IPS-15b (cell line): ENCODE measurements at regions not wholly inside any gene's neighbourhood (a gene's known extent, or its start where the extent isn't known, plus 50 kb on each side); places are given as distances from the start of the nearest gene placed in this dataset.

Experiments
- H3K27me3 ChIP-seq: one replicate; pipeline ENCODE4 v1.6.1; 2013; ENCODE audit warnings: low read length; ENCODE audit not compliant: control insufficient read depth, insufficient read depth
- H3K36me3 ChIP-seq: one replicate; pipeline ENCODE4 v1.6.1; 2013; ENCODE audit warnings: low read length; ENCODE audit not compliant: control insufficient read depth, insufficient read depth
- H3K4me1 ChIP-seq: one replicate; pipeline ENCODE4 v1.6.1; 2013; ENCODE audit warnings: mild to moderate bottlenecking, low read length; ENCODE audit not compliant: control insufficient read depth, insufficient read depth
- H3K4me3 ChIP-seq: one replicate; pipeline ENCODE4 v1.5.1; 2013; ENCODE audit warnings: low read depth, low read length
- H3K9ac ChIP-seq: one replicate; pipeline ENCODE4 v1.6.1; 2013; ENCODE audit warnings: low read depth, mild to moderate bottlenecking, low read length
- H3K9me3 ChIP-seq: one replicate; pipeline ENCODE4 v1.6.1; 2013; ENCODE audit warnings: mild to moderate bottlenecking, low read length; ENCODE audit not compliant: control insufficient read depth, insufficient read depth

- Histone ChIP-seq H3K4me3 (no peak overlapping the region), H3K36me3 (no peaks in the 10 kb centered on the region), H3K9ac (no peak overlapping the region), H3K27me3 (no peaks in the 10 kb centered on the region), H3K4me1 (peaks cover 7% of the 10 kb centered on the region), H3K9me3 (peaks cover 3% of the 10 kb centered on the region)
Observed at GRCh38 chr2:208827549-208828221, 421.1 kb downstream of the PTH2R start.

GRCh38 chr2:208830203-208830602, 423.6 kb downstream of the PTH2R start:
- Histone ChIP-seq H3K9ac (no peak overlapping the region), H3K4me1 (peaks cover 7% of the 10 kb centered on the region), H3K36me3 (no peaks in the 10 kb centered on the region), H3K27me3 (no peaks in the 10 kb centered on the region), H3K9me3 (peaks cover 3% of the 10 kb centered on the region), H3K4me3 (no peak overlapping the region)

GRCh38 chr2:208847651-208848050, 441.1 kb downstream of the PTH2R start:
- Histone ChIP-seq H3K9ac (no peak overlapping the region), H3K36me3 (no peaks in the 10 kb centered on the region), H3K27me3 (no peaks in the 10 kb centered on the region), H3K4me3 (no peak overlapping the region), H3K4me1 (no peaks in the 10 kb centered on the region), H3K9me3 (peaks cover 9% of the 10 kb centered on the region)

GRCh38 chr2:208854717-208855116, 448.1 kb downstream of the PTH2R start:
- no peaks in the 10 kb centered on the region for H3K36me3 ChIP-seq
- no peak overlapping the region for H3K4me3 ChIP-seq
- H3K27me3 ChIP-seq, result no peaks in the 10 kb centered on the region
- H3K9ac ChIP-seq, result no peak overlapping the region
- no peaks in the 10 kb centered on the region for H3K4me1 ChIP-seq
- peaks cover 3% of the 10 kb centered on the region for H3K9me3 ChIP-seq

- Histone ChIP-seq H3K4me1 (no peaks in the 10 kb centered on the region), H3K4me3 (no peak overlapping the region)
Observed at GRCh38 chr2:208867374-208867773, 460.8 kb downstream of the PTH2R start.

GRCh38 chr2:208872591-208872990, 466.0 kb downstream of the PTH2R start:
- H3K36me3 ChIP-seq, result no peaks in the 10 kb centered on the region
- H3K9ac ChIP-seq, result no peak overlapping the region
- H3K9me3 ChIP-seq, result no peaks in the 10 kb centered on the region
- H3K27me3 ChIP-seq, result no peaks in the 10 kb centered on the region
- H3K4me3 ChIP-seq, result no peak overlapping the region
- no peaks in the 10 kb centered on the region for H3K4me1 ChIP-seq

More at GRCh38 chr2:208867374-208867773, 460.8 kb downstream of the PTH2R start:
- Histone ChIP-seq H3K36me3 (no peaks in the 10 kb centered on the region), H3K27me3 (no peaks in the 10 kb centered on the region), H3K9ac (no peak overlapping the region), H3K9me3 (no peaks in the 10 kb centered on the region)

GRCh38 chr2:208879666-208880065, 473.1 kb downstream of the PTH2R start:
- Histone ChIP-seq H3K9ac (no peak overlapping the region), H3K9me3 (no peaks in the 10 kb centered on the region), H3K36me3 (no peaks in the 10 kb centered on the region), H3K4me3 (no peak overlapping the region), H3K4me1 (no peaks in the 10 kb centered on the region), H3K27me3 (no peaks in the 10 kb centered on the region)

- no peaks in the 10 kb centered on the region for H3K36me3 ChIP-seq
Observed at GRCh38 chr2:208880171-208880570, 473.6 kb downstream of the PTH2R start.

GRCh38 chr2:208890486-208890885, 483.9 kb downstream of the PTH2R start:
- H3K4me1 ChIP-seq, result no peaks in the 10 kb centered on the region
- no peaks in the 10 kb centered on the region for H3K27me3 ChIP-seq

More at GRCh38 chr2:208880171-208880570, 473.6 kb downstream of the PTH2R start:
- Histone ChIP-seq H3K27me3 (no peaks in the 10 kb centered on the region), H3K9me3 (no peaks in the 10 kb centered on the region), H3K4me1 (no peaks in the 10 kb centered on the region), H3K9ac (no peak overlapping the region), H3K4me3 (no peak overlapping the region)

GRCh38 chr2:208892203-208892602, 485.6 kb downstream of the PTH2R start:
- Histone ChIP-seq H3K9ac (no peak overlapping the region), H3K36me3 (no peaks in the 10 kb centered on the region), H3K4me3 (no peak overlapping the region)

More at GRCh38 chr2:208890486-208890885, 483.9 kb downstream of the PTH2R start:
- Histone ChIP-seq H3K9ac (no peak overlapping the region), H3K36me3 (no peaks in the 10 kb centered on the region), H3K9me3 (no peaks in the 10 kb centered on the region), H3K4me3 (no peak overlapping the region)

GRCh38 chr2:208906330-208906729, 499.7 kb downstream of the PTH2R start:
- Histone ChIP-seq H3K27me3 (no peaks in the 10 kb centered on the region), H3K9ac (no peak overlapping the region), H3K4me1 (peaks cover 8% of the 10 kb centered on the region), H3K36me3 (no peaks in the 10 kb centered on the region), H3K9me3 (no peaks in the 10 kb centered on the region), H3K4me3 (no peak overlapping the region)

More at GRCh38 chr2:208892203-208892602, 485.6 kb downstream of the PTH2R start:
- no peaks in the 10 kb centered on the region for H3K9me3 ChIP-seq
- no peaks in the 10 kb centered on the region for H3K4me1 ChIP-seq
- H3K27me3 ChIP-seq, result no peaks in the 10 kb centered on the region

- H3K9ac ChIP-seq, result no peak overlapping the region
- no peak overlapping the region for H3K4me3 ChIP-seq
Observed at GRCh38 chr2:208915401-208915800, 508.4 kb upstream of the MAP2 start.

More at GRCh38 chr2:208915401-208915800, 508.4 kb upstream of the MAP2 start:
- Histone ChIP-seq H3K36me3 (no peaks in the 10 kb centered on the region), H3K9me3 (no peaks in the 10 kb centered on the region), H3K27me3 (no peaks in the 10 kb centered on the region), H3K4me1 (no peaks in the 10 kb centered on the region)
